GM23338 (cell line): ENCODE measurements at regions not wholly inside any gene's neighbourhood (a gene's known extent, or its start where the extent isn't known, plus 50 kb on each side); places are given as distances from the start of the nearest gene placed in this dataset.

Experiments used
- ATAC-seq: fragments of 200-7000 bp; cut with Tn5 transposase; 3 replicates; pipeline ENCODE4 v1.9.1; 2020
- DNase-seq: peaks from one replicate; pipeline ENCODE4 v3.0.0-alpha.2; 2015; ENCODE audit warnings: low spot score
- H2AFZ ChIP-seq: fragments of 200-600 bp; sonication (generic); 2 replicates; pipeline ENCODE4 v1.8.0; 2016; ENCODE audit warnings: antibody characterized with exemption, mild to moderate bottlenecking, moderate library complexity
- H3F3A ChIP-seq: fragments of 200-600 bp; sonication (generic); replicated peaks from 2 replicates; pipeline ENCODE4 v1.8.0; 2017; ENCODE audit warnings: antibody characterized with exemption, mixed run types, low read depth
- H3K27ac ChIP-seq: fragments of 200-600 bp; sonication (generic); 2 replicates; pipeline ENCODE4 v1.6.1; 2016; ENCODE audit warnings: low read depth
- H3K27me3 ChIP-seq: fragments of 200-600 bp; sonication (generic); 2 replicates; pipeline ENCODE4 v1.8.0; 2016; ENCODE audit warnings: mild to moderate bottlenecking, mixed run types, moderate library complexity; ENCODE audit not compliant: insufficient read depth
- H3K36me3 ChIP-seq: fragments of 200-600 bp; sonication (generic); 2 replicates; pipeline ENCODE4 v1.8.0; 2016; ENCODE audit warnings: mild to moderate bottlenecking; ENCODE audit not compliant: insufficient read depth
- H3K4me1 ChIP-seq: fragments of 200-600 bp; sonication (generic); 2 replicates; pipeline ENCODE4 v1.8.0; 2016; ENCODE audit warnings: mild to moderate bottlenecking, moderate library complexity; ENCODE audit not compliant: insufficient read depth
- H3K4me2 ChIP-seq: fragments of 200-600 bp; sonication (generic); 2 replicates; pipeline ENCODE4 v1.7.1; 2017; ENCODE audit warnings: mixed run types
- H3K4me3 ChIP-seq: fragments of 200-600 bp; sonication (generic); 2 replicates; pipeline ENCODE4 v1.6.1; 2016; ENCODE audit warnings: mixed run types
- H3K79me2 ChIP-seq: fragments of 200-600 bp; sonication (generic); replicated peaks from 2 replicates; pipeline ENCODE4 v1.8.0; 2017; ENCODE audit warnings: mild to moderate bottlenecking; ENCODE audit not compliant: insufficient read depth
- H3K9me2 ChIP-seq: fragments of 200-600 bp; sonication (generic); 2 replicates; pipeline ENCODE4 v1.8.0; 2017; ENCODE audit not compliant: insufficient read depth
- H4K20me1 ChIP-seq: fragments of 200-600 bp; sonication (generic); replicated peaks from 2 replicates; pipeline ENCODE4 v1.8.0; 2017; ENCODE audit warnings: mild to moderate bottlenecking; ENCODE audit not compliant: insufficient read depth
- H3K27ac Mint-ChIP-seq: 2 replicates; pipeline ENCODE4 v1.8.0; 2020; ENCODE audit warnings: inconsistent platforms, mild to moderate bottlenecking, moderate library complexity, mixed read lengths
- H3K27me3 Mint-ChIP-seq: 3 replicates; pipeline ENCODE4 v1.8.0; 2022; ENCODE audit warnings: low read depth, mild to moderate bottlenecking, moderate library complexity, mixed read lengths, inconsistent platforms; ENCODE audit not compliant: insufficient read depth, poor library complexity
- H3K36me3 Mint-ChIP-seq: 3 replicates; pipeline ENCODE4 v1.8.0; 2021; ENCODE audit warnings: low read depth, mild to moderate bottlenecking, inconsistent platforms, moderate library complexity, mixed read lengths
- H3K4me1 Mint-ChIP-seq: 3 replicates; pipeline ENCODE4 v1.8.0; 2020; ENCODE audit warnings: mild to moderate bottlenecking, inconsistent platforms, mixed read lengths
- H3K4me3 Mint-ChIP-seq: 3 replicates; pipeline ENCODE4 v1.8.0; 2021; ENCODE audit warnings: moderate library complexity, mild to moderate bottlenecking, inconsistent platforms, mixed read lengths
- H3K9me3 Mint-ChIP-seq: 3 replicates; pipeline ENCODE4 v1.8.0; 2020; ENCODE audit warnings: moderate library complexity, mild to moderate bottlenecking, inconsistent platforms, mixed read lengths
- CREB1 ChIP-seq: fragments of 250-450 bp; sonication (Bioruptor Pico); IDR thresholded peaks from 2 replicates; pipeline ENCODE4 v1.5.0; 2020; ENCODE audit warnings: low read depth, mild to moderate bottlenecking, moderate library complexity
- EZH2 ChIP-seq: fragments of 200-600 bp; sonication (generic); IDR thresholded peaks from one replicate; pipeline ENCODE4 v1.8.0; 2017; ENCODE audit warnings: antibody characterized with exemption, mild to moderate bottlenecking, low read depth; ENCODE audit not compliant: unreplicated experiment
- EZH2phosphoT487 ChIP-seq: fragments of 200-600 bp; sonication (generic); IDR thresholded peaks from one replicate; pipeline ENCODE4 v1.8.1; 2018; ENCODE audit warnings: antibody characterized with exemption; ENCODE audit not compliant: unreplicated experiment
- JUNB ChIP-seq: IDR thresholded peaks from one replicate; pipeline ENCODE4 v1.6.1; 2016; ENCODE audit warnings: antibody characterized with exemption; ENCODE audit not compliant: unreplicated experiment
- NANOG ChIP-seq: IDR thresholded peaks from 2 replicates; pipeline ENCODE4 v1.6.1; 2016; ENCODE audit warnings: antibody characterized with exemption, borderline replicate concordance
- POLR2AphosphoS5 ChIP-seq: IDR thresholded peaks from 2 replicates; pipeline ENCODE4 v1.6.1; 2016; ENCODE audit warnings: antibody characterized with exemption, low read depth
- STAT1 ChIP-seq: IDR thresholded peaks from one replicate; pipeline ENCODE4 v1.6.1; 2016; ENCODE audit warnings: antibody characterized with exemption; ENCODE audit not compliant: unreplicated experiment
- ZNF114 ChIP-seq: fragments of 250-450 bp; sonication (Bioruptor Pico); IDR thresholded peaks from 2 replicates; pipeline ENCODE4 v1.5.0; 2020; ENCODE audit warnings: mild to moderate bottlenecking, moderate library complexity
- ZNF331 ChIP-seq: fragments of 250-450 bp; sonication (Bioruptor Pico); IDR thresholded peaks from 2 replicates; pipeline ENCODE4 v1.5.0; 2020; ENCODE audit warnings: low read depth, mild to moderate bottlenecking, moderate library complexity
- TF ChIP-seq, protein P1 (sequence below): IDR thresholded peaks from one replicate; pipeline ENCODE4 v1.6.1; 2018; ENCODE audit warnings: antibody characterized with exemption; ENCODE audit not compliant: unreplicated experiment
- TF ChIP-seq, protein P2 (sequence below): IDR thresholded peaks from 2 replicates; pipeline ENCODE4 v1.6.1; 2016; ENCODE audit warnings: antibody characterized with exemption
- TF ChIP-seq, protein P3 (sequence below): fragments of 250-450 bp; sonication (Bioruptor Pico); IDR thresholded peaks from 2 replicates; pipeline ENCODE4 v1.5.0; 2020; ENCODE audit warnings: mild to moderate bottlenecking, moderate library complexity
- TF ChIP-seq, protein P4 (sequence below), 2 experiments: fragments of 200-600 bp in 1 of 2; sonication (generic) in 1 of 2; conservative IDR thresholded peaks; 2 replicates each; pipeline versions ENCODE4 v1.5.1 to v1.6.1; 2016 to 2017; ENCODE audit warnings: antibody characterized with exemption in 2 of 2, low read depth in 2 of 2, mild to moderate bottlenecking in 2 of 2, moderate library complexity in 1 of 2

DNA sequence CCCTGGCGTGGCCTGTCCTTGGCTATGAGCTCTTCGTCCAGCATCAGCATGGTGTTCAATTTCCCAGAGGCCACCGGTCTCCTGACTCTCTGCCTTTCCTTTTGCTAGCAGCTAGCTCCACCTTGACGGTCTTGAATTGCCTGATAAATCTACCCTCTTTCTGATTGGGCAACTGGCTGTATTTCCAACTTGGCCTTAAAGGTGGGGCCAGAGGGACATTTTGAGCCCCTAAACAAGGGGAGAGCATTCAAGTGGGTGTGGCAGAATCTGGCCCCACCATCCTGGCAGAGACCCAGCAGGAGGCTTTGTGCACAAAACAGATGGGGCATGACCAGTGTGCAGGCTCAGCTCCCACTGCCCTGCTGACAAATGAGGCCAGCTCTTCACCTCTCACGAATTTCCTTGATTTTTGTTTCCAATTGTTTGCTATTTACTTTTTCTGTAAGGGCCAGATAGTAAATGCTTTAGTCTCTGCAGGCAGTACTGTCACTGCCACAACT, 148.9 kb upstream of the VSTM2B start:
- no peak overlapping the region for H3K27ac ChIP-seq
- ATAC-seq (no peak), DNase-seq (no peak)
- Mint-ChIP-seq H3K36me3 (no peaks in the 10 kb centered on the region), H3K9me3 (no peaks in the 10 kb centered on the region; the same call in 1 of the 3 replicates), H3K27me3 (peaks cover 10% of the 10 kb centered on the region), H3K4me3 (no peak overlapping the region; the same call in 2 of the 3 replicates), H3K4me1 (peaks cover 11% of the 10 kb centered on the region; the same call in 2 of the 3 replicates), H3K27ac (no peak overlapping the region)
- H4K20me1 ChIP-seq = no peaks in the 10 kb centered on the region
- no peaks in the 10 kb centered on the region; the same call in 1 of the 2 replicates for H3K4me1 ChIP-seq
- no peaks in the 10 kb centered on the region for H3F3A ChIP-seq
- no peaks in the 10 kb centered on the region for H3K27me3 ChIP-seq
- H3K79me2 ChIP-seq = no peaks in the 10 kb centered on the region
- H3K9me2 ChIP-seq = no peaks in the 10 kb centered on the region
- H2AFZ ChIP-seq = no peak overlapping the region
- H3K4me2 ChIP-seq = no peak overlapping the region
- TF ChIP-seq EZH2 (no peak), JUNB (no peak), ZNF331 (CRISPR knock-in tag) (no peak), EZH2phosphoT487 (no peak), NANOG (no peak), STAT1 (no peak), CREB1 (no peak), POLR2AphosphoS5 (no peak), ZNF114 (CRISPR knock-in tag) (no peak)
- TF ChIP-seq, protein P1, sequence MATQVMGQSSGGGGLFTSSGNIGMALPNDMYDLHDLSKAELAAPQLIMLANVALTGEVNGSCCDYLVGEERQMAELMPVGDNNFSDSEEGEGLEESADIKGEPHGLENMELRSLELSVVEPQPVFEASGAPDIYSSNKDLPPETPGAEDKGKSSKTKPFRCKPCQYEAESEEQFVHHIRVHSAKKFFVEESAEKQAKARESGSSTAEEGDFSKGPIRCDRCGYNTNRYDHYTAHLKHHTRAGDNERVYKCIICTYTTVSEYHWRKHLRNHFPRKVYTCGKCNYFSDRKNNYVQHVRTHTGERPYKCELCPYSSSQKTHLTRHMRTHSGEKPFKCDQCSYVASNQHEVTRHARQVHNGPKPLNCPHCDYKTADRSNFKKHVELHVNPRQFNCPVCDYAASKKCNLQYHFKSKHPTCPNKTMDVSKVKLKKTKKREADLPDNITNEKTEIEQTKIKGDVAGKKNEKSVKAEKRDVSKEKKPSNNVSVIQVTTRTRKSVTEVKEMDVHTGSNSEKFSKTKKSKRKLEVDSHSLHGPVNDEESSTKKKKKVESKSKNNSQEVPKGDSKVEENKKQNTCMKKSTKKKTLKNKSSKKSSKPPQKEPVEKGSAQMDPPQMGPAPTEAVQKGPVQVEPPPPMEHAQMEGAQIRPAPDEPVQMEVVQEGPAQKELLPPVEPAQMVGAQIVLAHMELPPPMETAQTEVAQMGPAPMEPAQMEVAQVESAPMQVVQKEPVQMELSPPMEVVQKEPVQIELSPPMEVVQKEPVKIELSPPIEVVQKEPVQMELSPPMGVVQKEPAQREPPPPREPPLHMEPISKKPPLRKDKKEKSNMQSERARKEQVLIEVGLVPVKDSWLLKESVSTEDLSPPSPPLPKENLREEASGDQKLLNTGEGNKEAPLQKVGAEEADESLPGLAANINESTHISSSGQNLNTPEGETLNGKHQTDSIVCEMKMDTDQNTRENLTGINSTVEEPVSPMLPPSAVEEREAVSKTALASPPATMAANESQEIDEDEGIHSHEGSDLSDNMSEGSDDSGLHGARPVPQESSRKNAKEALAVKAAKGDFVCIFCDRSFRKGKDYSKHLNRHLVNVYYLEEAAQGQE = no peak
- TF ChIP-seq, protein P2, sequence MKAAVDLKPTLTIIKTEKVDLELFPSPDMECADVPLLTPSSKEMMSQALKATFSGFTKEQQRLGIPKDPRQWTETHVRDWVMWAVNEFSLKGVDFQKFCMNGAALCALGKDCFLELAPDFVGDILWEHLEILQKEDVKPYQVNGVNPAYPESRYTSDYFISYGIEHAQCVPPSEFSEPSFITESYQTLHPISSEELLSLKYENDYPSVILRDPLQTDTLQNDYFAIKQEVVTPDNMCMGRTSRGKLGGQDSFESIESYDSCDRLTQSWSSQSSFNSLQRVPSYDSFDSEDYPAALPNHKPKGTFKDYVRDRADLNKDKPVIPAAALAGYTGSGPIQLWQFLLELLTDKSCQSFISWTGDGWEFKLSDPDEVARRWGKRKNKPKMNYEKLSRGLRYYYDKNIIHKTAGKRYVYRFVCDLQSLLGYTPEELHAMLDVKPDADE = no peak
- TF ChIP-seq, protein P3, sequence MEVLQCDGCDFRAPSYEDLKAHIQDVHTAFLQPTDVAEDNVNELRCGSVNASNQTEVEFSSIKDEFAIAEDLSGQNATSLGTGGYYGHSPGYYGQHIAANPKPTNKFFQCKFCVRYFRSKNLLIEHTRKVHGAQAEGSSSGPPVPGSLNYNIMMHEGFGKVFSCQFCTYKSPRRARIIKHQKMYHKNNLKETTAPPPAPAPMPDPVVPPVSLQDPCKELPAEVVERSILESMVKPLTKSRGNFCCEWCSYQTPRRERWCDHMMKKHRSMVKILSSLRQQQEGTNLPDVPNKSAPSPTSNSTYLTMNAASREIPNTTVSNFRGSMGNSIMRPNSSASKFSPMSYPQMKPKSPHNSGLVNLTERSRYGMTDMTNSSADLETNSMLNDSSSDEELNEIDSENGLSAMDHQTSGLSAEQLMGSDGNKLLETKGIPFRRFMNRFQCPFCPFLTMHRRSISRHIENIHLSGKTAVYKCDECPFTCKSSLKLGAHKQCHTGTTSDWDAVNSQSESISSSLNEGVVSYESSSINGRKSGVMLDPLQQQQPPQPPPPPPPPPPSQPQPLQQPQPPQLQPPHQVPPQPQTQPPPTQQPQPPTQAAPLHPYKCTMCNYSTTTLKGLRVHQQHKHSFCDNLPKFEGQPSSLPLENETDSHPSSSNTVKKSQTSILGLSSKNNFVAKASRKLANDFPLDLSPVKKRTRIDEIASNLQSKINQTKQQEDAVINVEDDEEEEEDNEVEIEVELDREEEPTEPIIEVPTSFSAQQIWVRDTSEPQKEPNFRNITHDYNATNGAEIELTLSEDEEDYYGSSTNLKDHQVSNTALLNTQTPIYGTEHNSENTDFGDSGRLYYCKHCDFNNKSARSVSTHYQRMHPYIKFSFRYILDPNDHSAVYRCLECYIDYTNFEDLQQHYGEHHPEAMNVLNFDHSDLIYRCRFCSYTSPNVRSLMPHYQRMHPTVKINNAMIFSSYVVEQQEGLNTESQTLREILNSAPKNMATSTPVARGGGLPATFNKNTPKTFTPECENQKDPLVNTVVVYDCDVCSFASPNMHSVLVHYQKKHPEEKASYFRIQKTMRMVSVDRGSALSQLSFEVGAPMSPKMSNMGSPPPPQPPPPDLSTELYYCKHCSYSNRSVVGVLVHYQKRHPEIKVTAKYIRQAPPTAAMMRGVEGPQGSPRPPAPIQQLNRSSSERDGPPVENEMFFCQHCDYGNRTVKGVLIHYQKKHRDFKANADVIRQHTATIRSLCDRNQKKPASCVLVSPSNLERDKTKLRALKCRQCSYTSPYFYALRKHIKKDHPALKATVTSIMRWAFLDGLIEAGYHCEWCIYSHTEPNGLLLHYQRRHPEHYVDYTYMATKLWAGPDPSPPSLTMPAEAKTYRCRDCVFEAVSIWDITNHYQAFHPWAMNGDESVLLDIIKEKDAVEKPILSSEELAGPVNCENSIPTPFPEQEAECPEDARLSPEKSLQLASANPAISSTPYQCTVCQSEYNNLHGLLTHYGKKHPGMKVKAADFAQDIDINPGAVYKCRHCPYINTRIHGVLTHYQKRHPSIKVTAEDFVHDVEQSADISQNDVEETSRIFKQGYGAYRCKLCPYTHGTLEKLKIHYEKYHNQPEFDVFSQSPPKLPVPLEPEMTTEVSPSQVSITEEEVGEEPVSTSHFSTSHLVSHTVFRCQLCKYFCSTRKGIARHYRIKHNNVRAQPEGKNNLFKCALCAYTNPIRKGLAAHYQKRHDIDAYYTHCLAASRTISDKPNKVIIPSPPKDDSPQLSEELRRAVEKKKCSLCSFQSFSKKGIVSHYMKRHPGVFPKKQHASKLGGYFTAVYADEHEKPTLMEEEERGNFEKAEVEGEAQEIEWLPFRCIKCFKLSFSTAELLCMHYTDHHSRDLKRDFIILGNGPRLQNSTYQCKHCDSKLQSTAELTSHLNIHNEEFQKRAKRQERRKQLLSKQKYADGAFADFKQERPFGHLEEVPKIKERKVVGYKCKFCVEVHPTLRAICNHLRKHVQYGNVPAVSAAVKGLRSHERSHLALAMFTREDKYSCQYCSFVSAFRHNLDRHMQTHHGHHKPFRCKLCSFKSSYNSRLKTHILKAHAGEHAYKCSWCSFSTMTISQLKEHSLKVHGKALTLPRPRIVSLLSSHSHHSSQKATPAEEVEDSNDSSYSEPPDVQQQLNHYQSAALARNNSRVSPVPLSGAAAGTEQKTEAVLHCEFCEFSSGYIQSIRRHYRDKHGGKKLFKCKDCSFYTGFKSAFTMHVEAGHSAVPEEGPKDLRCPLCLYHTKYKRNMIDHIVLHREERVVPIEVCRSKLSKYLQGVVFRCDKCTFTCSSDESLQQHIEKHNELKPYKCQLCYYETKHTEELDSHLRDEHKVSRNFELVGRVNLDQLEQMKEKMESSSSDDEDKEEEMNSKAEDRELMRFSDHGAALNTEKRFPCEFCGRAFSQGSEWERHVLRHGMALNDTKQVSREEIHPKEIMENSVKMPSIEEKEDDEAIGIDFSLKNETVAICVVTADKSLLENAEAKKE (CRISPR knock-in tag) = no peak
- TF ChIP-seq, protein P4, sequence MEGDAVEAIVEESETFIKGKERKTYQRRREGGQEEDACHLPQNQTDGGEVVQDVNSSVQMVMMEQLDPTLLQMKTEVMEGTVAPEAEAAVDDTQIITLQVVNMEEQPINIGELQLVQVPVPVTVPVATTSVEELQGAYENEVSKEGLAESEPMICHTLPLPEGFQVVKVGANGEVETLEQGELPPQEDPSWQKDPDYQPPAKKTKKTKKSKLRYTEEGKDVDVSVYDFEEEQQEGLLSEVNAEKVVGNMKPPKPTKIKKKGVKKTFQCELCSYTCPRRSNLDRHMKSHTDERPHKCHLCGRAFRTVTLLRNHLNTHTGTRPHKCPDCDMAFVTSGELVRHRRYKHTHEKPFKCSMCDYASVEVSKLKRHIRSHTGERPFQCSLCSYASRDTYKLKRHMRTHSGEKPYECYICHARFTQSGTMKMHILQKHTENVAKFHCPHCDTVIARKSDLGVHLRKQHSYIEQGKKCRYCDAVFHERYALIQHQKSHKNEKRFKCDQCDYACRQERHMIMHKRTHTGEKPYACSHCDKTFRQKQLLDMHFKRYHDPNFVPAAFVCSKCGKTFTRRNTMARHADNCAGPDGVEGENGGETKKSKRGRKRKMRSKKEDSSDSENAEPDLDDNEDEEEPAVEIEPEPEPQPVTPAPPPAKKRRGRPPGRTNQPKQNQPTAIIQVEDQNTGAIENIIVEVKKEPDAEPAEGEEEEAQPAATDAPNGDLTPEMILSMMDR (conservative IDR thresholded peaks at IDR 0.05; ENCODE audit: low read depth in 2 of 2) = no peak
- H3K36me3 ChIP-seq = no peaks in the 10 kb centered on the region
- no peak overlapping the region for H3K4me3 ChIP-seq
